ENCODE measurements at regions not wholly inside any gene's neighbourhood (a gene's known extent, or its start where the extent isn't known, plus 50 kb on each side); places are given as distances from the start of the nearest gene placed in this dataset.

GRCh38 chr4:123706973-123707372 lies 310.4 kb downstream of the SPRY1 start:
- TF ChIP-seq, protein P1, sequence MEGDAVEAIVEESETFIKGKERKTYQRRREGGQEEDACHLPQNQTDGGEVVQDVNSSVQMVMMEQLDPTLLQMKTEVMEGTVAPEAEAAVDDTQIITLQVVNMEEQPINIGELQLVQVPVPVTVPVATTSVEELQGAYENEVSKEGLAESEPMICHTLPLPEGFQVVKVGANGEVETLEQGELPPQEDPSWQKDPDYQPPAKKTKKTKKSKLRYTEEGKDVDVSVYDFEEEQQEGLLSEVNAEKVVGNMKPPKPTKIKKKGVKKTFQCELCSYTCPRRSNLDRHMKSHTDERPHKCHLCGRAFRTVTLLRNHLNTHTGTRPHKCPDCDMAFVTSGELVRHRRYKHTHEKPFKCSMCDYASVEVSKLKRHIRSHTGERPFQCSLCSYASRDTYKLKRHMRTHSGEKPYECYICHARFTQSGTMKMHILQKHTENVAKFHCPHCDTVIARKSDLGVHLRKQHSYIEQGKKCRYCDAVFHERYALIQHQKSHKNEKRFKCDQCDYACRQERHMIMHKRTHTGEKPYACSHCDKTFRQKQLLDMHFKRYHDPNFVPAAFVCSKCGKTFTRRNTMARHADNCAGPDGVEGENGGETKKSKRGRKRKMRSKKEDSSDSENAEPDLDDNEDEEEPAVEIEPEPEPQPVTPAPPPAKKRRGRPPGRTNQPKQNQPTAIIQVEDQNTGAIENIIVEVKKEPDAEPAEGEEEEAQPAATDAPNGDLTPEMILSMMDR (IDR thresholded peaks at IDR 0.05 in 8 of 11, conservative IDR thresholded peaks at IDR 0.05 in 3 of 11), result no peak
- no peak for TF ChIP-seq POLR2AphosphoS5 (IDR thresholded peaks at IDR 0.05)
- TF ChIP-seq POLR2A (IDR thresholded peaks at IDR 0.05), result no peak
